T-cell (primary cell): ENCODE measurements at regions not wholly inside any gene's neighbourhood (a gene's known extent, or its start where the extent isn't known, plus 50 kb on each side); places are given as distances from the start of the nearest gene placed in this dataset.
A peak's percentile ranks its signal among the peaks of the same experiment; 100 is the strongest.

Experiments
- ATAC-seq, 4 experiments: fragments of 200-7000 bp in 3 of 4; fragments of 150-1000 bp in 1 of 4; cut with Tn5 transposase; replicated peaks in 1 of 4; 1 replicate in 3 of 4; 2 replicates in 1 of 4; pipeline ENCODE4 v1.10.0; 2021; ENCODE audit warnings: moderate library complexity in 3 of 4, mild to moderate bottlenecking in 2 of 4, moderate number of reproducible peaks in 1 of 4
- CTCF ChIA-PET, 2 donors: fragments of 300-600 bp; sonication (Branson Sonifier 250); formaldehyde crosslinking; loops; one replicate each; lab custom pipeline; 2022; ENCODE audit warnings: antibody characterized with exemption in 2 of 2; lab: Charles Lee
- POLR2A ChIA-PET, 2 donors: fragments of 300-600 bp; sonication (Branson Sonifier 250); formaldehyde crosslinking; loops; one replicate each; lab custom pipeline; 2022; ENCODE audit warnings: antibody characterized with exemption in 2 of 2; lab: Charles Lee
- DNase-seq, 35 experiments: peaks; one replicate each; pipeline versions ENCODE4 v3.0.0 to v3.0.0-alpha.2; 2013 to 2023
- H3K27ac ChIP-seq: one replicate; pipeline ENCODE4 v1.5.1; 2013; ENCODE audit warnings: low read length
- H3K27me3 ChIP-seq, 2 experiments: replicated peaks in 1 of 2; 1 replicate in 1 of 2; 2 replicates in 1 of 2; pipeline versions ENCODE4 v1.6.1 to v1.7.0; 2013; ENCODE audit warnings: low read length in 1 of 2, mixed read lengths in 1 of 2; ENCODE audit not compliant: control insufficient read depth in 2 of 2, insufficient read depth in 2 of 2; ENCODE audit errors: extremely low read depth in 1 of 2
- H3K36me3 ChIP-seq, 2 donors: 1 replicate in 1 of 2; 2 replicates in 1 of 2; pipeline versions ENCODE4 v1.6.1 to v1.7.0; 2013; ENCODE audit warnings: low read length in 1 of 2; ENCODE audit not compliant: control insufficient read depth in 2 of 2, insufficient read depth in 1 of 2; ENCODE audit errors: extremely low read depth in 1 of 2
- H3K4me1 ChIP-seq, 2 experiments: 1 replicate in 1 of 2; 2 replicates in 1 of 2; pipeline versions ENCODE4 v1.6.1 to v1.7.0; 2013; ENCODE audit warnings: low read length in 2 of 2, mixed read lengths in 1 of 2; ENCODE audit not compliant: insufficient read depth in 2 of 2, control insufficient read depth in 1 of 2; ENCODE audit errors: extremely low read depth in 1 of 2
- H3K4me3 ChIP-seq, 2 donors: 1 replicate in 1 of 2; 2 replicates in 1 of 2; pipeline versions ENCODE4 v1.5.1 to v1.7.0; 2013; ENCODE audit warnings: mild to moderate bottlenecking in 2 of 2, low read length in 1 of 2, moderate library complexity in 1 of 2; ENCODE audit not compliant: control insufficient read depth in 1 of 2; ENCODE audit errors: extremely low read depth in 1 of 2
- H3K9me3 ChIP-seq: 2 replicates; pipeline ENCODE4 v1.7.0; 2013
- H3K27ac Mint-ChIP-seq, 2 donors: one replicate each; pipeline ENCODE4 v1.8.0; 2020 to 2021; ENCODE audit warnings: mild to moderate bottlenecking in 2 of 2, mixed read lengths in 2 of 2
- H3K27me3 Mint-ChIP-seq, 2 donors: one replicate each; pipeline ENCODE4 v1.8.0; 2021 to 2022; ENCODE audit warnings: mixed read lengths in 2 of 2
- H3K36me3 Mint-ChIP-seq: one replicate; pipeline ENCODE4 v1.8.0; 2021; ENCODE audit warnings: mixed read lengths
- H3K4me1 Mint-ChIP-seq, 3 donors: one replicate each; pipeline ENCODE4 v1.8.0; 2020 to 2022; ENCODE audit warnings: mixed read lengths in 3 of 3, mild to moderate bottlenecking in 1 of 3
- H3K4me3 Mint-ChIP-seq, 3 donors: one replicate each; pipeline ENCODE4 v1.8.0; 2020 to 2022; ENCODE audit warnings: mild to moderate bottlenecking in 3 of 3, mixed read lengths in 3 of 3, moderate library complexity in 3 of 3
- H3K9me3 Mint-ChIP-seq, 3 donors: one replicate each; pipeline ENCODE4 v1.8.0; 2020 to 2022; ENCODE audit warnings: mixed read lengths in 3 of 3
- WGBS: methylation state at CpG from one replicate; pipeline ENCODE4 v1.1.5; 2013; ENCODE audit warnings: missing lambda C conversion rate; ENCODE audit not compliant: insufficient coverage; 5-methylcytosine and 5-hydroxymethylcytosine counted together

DNA sequence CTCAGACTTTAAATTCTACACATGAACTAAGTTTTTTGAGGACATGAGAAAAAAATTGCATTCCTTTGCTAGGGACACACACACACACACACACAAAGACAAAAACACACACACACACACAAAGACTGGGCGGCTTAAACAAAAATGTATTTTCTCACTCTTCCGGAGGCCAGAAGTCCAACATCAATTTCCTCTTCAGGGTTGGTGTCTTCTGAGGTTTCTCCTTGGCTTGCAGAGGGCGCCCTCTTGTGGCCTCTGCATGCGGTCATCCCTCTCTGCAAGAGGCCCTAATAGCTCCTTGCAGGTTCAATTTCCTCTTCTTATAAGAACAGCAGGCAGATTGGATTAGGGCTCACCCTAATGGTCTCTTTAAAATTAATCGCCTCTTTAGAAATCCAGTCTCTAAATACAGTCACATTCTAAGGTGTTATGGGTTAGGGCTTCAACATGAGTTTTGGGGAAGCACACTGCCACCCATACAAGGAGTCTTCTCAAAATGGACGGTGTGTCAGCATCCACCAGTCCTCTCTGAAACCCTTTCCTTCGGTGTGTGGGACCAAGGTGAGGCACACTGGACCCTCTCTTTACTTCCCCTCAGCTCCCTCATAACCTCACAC lies 61.4 kb downstream of the GPR6 start:
- Mint-ChIP-seq H3K27ac (peak overlapping the region; percentile 97 to 98), H3K4me3 (peak overlapping the region; percentile 77 to 90 (median 88)), H3K9me3 (no peaks in the 10 kb centered on the region), H3K27me3 (no peaks in the 10 kb centered on the region), H3K4me1 (peaks cover 10 to 16% (median 15%) of the 10 kb centered on the region in 3 donors), H3K36me3 (no peaks in the 10 kb centered on the region)
- H3K4me3 ChIP-seq: peak overlapping the region; percentile 48 to 68
- ChIA-PET POLR2A (interaction anchor here (0.6 to 1.0 kb wide), 3 partner anchors 143 to 510 kb away, joined by 3 to 12 read pairs (median 9); no protein-coding TSS in a partner anchor), CTCF (interaction anchor here (0.5 to 4.3 kb wide), 76 partner anchors 8 to 1739 kb away, joined by 3 to 60 read pairs (median 4); partner anchors contain the start of genes AK9 (in 1 of the 2), CD164 (in 1 of the 2), CDC40 (in 1 of the 2) and FIG4 (in 1 of the 2))
- DNase-seq: peak; percentile 56 to 89 (median 73)
- no peaks in the 10 kb centered on the region for H3K36me3 ChIP-seq
- WGBS: 6% methylated on average over 2 of the region's 7 CpGs
- ATAC-seq: peak; percentile 82 to 85 (median 83)
- H3K4me1 ChIP-seq: peaks cover 0 to 17% of the 10 kb centered on the region in 2 experiments
- H3K27ac ChIP-seq: peak overlapping the region; percentile 80
- H3K27me3 ChIP-seq: no peaks in the 10 kb centered on the region
- H3K9me3 ChIP-seq: no peaks in the 10 kb centered on the region

DNA sequence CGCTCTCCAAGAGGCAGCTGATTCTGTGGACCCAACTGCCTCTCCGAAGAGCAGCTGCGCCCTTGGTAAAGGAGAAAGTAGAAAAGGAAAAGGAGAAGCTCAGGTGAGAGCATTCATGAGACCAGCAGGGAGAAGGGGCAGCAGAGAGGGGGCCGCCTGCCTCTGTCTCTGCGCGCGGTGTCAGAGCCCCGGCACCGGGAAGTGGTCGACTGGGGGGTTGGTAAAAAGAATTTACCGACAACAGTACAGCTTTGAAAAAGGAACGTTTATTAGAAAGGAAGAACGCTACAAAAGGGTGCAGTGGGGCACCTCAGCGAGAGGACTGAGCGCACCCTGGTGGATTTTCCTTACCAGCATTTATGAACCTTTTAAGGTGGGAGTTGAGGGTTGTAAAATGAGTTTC lies 61.9 kb downstream of the GPR6 start:
- peak in 34 of 35 experiments; percentile 4 to 68 (median 34) for DNase-seq
- H3K36me3 Mint-ChIP-seq: no peaks in the 10 kb centered on the region
- H3K27me3 Mint-ChIP-seq: no peaks in the 10 kb centered on the region
- ChIA-PET POLR2A (interaction anchor here (0.6 kb wide), 2 partner anchors 8 to 351 kb away, joined by 3 to 12 read pairs; no protein-coding TSS in a partner anchor), CTCF (interaction anchor here (0.5 to 4.3 kb wide), 70 partner anchors 9 to 1739 kb away, joined by 3 to 60 read pairs (median 4); partner anchors contain the start of genes AK9 (in 1 of the 2), CD164 (in 1 of the 2), CDC40 (in 1 of the 2) and FIG4 (in 1 of the 2))
- H3K36me3 ChIP-seq: no peaks in the 10 kb centered on the region
- H3K27me3 ChIP-seq: no peaks in the 10 kb centered on the region
- H3K27ac ChIP-seq: peak overlapping the region; percentile 80
- peak overlapping the region; percentile 77 to 90 (median 88) for H3K4me3 Mint-ChIP-seq
- under 1% methylated on average over 14 of the region's 15 CpGs for WGBS
- peak; percentile 65 to 76 (median 72) for ATAC-seq
- peaks cover 0 to 17% of the 10 kb centered on the region in 2 experiments for H3K4me1 ChIP-seq
- H3K9me3 ChIP-seq: no peaks in the 10 kb centered on the region
- no peaks in the 10 kb centered on the region for H3K9me3 Mint-ChIP-seq
- H3K4me1 Mint-ChIP-seq: peaks cover 10 to 16% (median 15%) of the 10 kb centered on the region in 3 donors
- peak overlapping the region; percentile 48 to 68 for H3K4me3 ChIP-seq
- H3K27ac Mint-ChIP-seq: peak overlapping the region; percentile 97 to 98

DNA sequence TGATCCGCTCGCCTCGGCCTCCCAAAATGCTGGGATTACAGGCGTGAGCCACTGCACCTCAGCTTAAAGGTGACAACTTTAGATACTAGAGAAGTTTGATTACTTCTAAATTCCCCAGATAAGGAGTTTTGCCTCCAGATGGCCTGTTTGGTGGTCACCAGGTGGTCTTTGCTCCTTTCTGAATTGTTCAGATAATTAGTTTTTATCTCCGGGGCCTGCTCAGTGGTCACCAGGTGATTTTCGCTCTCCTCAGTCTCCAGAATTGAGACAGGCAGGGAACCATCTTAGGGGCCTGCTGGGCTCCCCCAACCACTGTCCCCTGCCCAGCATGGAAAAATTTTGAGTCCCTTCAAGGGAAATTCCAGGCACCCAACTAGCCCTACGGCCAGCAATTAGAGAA lies 62.6 kb downstream of the GPR6 start:
- H3K36me3 ChIP-seq: no peaks in the 10 kb centered on the region
- Mint-ChIP-seq H3K9me3 (no peaks in the 10 kb centered on the region), H3K27ac (peak overlapping the region in 1 of 2 donors; percentile 49), H3K27me3 (no peaks in the 10 kb centered on the region), H3K36me3 (no peaks in the 10 kb centered on the region), H3K4me3 (peak overlapping the region in 2 of 3 donors; percentile 21 to 61), H3K4me1 (peaks cover 10 to 16% (median 15%) of the 10 kb centered on the region in 3 donors)
- DNase-seq (no peak), ATAC-seq (no peak)
- H3K9me3 ChIP-seq: no peaks in the 10 kb centered on the region
- 98% methylated on average over 5 of the region's 7 CpGs for WGBS
- peaks cover 0 to 17% of the 10 kb centered on the region in 2 experiments for H3K4me1 ChIP-seq
- H3K27ac ChIP-seq: no peak overlapping the region
- no peak overlapping the region for H3K4me3 ChIP-seq
- CTCF ChIA-PET: interaction anchor here (1.2 to 4.3 kb wide), 21 partner anchors 8 to 858 kb away, joined by 3 to 60 read pairs (median 9); partner anchors contain the start of genes CD164 (in 1 of the 2), CDC40 (in 1 of the 2) and WASF1 (in 1 of the 2)
- POLR2A ChIA-PET: interaction anchor here in 1 of 2 donors (0.6 kb wide), 1 partner anchor 9 kb away, joined by 3 read pairs; no protein-coding TSS in a partner anchor
- H3K27me3 ChIP-seq: peaks cover 0 to 1% of the 10 kb centered on the region in 2 experiments

DNA sequence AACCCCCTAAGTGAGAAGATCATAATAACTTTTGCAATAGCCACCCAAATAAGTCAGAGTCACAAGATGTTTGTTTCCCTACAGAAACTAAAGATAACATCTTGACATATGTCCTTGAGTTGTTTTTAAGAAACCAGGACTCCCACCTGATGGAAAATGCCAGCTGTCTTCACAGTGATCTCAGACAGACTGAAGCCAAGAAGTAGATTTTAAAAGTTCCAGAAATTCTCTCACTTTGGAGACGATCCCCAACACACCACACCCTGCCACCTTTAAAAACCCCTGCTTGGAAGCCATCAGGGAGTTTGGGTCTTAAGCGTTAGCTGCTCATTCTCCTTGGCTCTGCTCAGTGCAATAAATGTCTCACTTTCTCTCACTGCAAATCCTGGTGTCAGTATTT lies 63.0 kb downstream of the GPR6 start:
- no peaks in the 10 kb centered on the region for H3K9me3 Mint-ChIP-seq
- no peak for ATAC-seq
- CTCF ChIA-PET: interaction anchor here (2.9 to 4.3 kb wide), 2 partner anchors 350 to 514 kb away, joined by 16 to 44 read pairs; no protein-coding TSS in a partner anchor

DNA sequence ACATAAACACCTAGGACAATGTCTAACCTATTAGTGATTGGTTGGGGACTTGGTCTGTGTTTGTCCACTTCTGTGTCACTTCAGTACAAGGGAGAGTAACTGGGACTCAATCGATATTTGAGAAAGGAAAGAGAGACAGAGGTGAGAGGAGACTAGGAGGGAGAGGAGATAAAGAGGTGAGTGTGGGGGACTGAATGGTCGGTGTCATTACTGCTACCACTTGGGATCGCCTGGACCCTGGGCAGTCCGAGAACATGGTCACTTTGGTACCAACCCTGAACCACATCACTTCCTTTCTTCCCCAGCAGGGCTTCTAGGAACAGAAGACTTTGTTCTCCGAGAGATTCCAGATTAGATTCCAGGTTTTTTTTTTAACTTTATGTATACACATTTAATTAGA lies 63.7 kb downstream of the GPR6 start:
- no peak overlapping the region for H3K27ac ChIP-seq
- Mint-ChIP-seq H3K9me3 (no peaks in the 10 kb centered on the region), H3K27ac (no peak overlapping the region), H3K4me1 (peaks cover 10 to 16% (median 15%) of the 10 kb centered on the region in 3 donors), H3K27me3 (no peaks in the 10 kb centered on the region), H3K4me3 (no peak overlapping the region), H3K36me3 (no peaks in the 10 kb centered on the region)
- no peaks in the 10 kb centered on the region for H3K9me3 ChIP-seq
- H3K27me3 ChIP-seq: peaks cover 0 to 3% of the 10 kb centered on the region in 2 experiments
- DNase-seq: no peak
- peaks cover 0 to 17% of the 10 kb centered on the region in 2 experiments for H3K4me1 ChIP-seq
- ChIA-PET POLR2A (no interaction called here), CTCF (interaction anchor here in 1 of 2 donors (4.3 kb wide), 1 partner anchor 349 kb away, joined by 44 read pairs; no protein-coding TSS in a partner anchor)
- H3K4me3 ChIP-seq: no peak overlapping the region
- WGBS: no CpG with 5 or more reads among the region's 5 CpGs
- no peak for ATAC-seq
- H3K36me3 ChIP-seq: no peaks in the 10 kb centered on the region

More for the DNA sequence above, 63.0 kb downstream of the GPR6 start:
- Mint-ChIP-seq H3K36me3 (no peaks in the 10 kb centered on the region), H3K27me3 (no peaks in the 10 kb centered on the region), H3K4me3 (peak overlapping the region in 2 of 3 donors; percentile 21 to 61), H3K4me1 (peaks cover 10 to 16% (median 15%) of the 10 kb centered on the region in 3 donors), H3K27ac (peak overlapping the region in 1 of 2 donors; percentile 49)
- Histone ChIP-seq H3K27ac (no peak overlapping the region), H3K27me3 (peaks cover 0 to 3% of the 10 kb centered on the region in 2 experiments), H3K4me1 (peaks cover 0 to 17% of the 10 kb centered on the region in 2 experiments), H3K9me3 (no peaks in the 10 kb centered on the region), H3K4me3 (no peak overlapping the region), H3K36me3 (no peaks in the 10 kb centered on the region)
- no CpG with 5 or more reads among the region's 2 CpGs for WGBS
- DNase-seq: no peak
- POLR2A ChIA-PET: no interaction called here

DNA sequence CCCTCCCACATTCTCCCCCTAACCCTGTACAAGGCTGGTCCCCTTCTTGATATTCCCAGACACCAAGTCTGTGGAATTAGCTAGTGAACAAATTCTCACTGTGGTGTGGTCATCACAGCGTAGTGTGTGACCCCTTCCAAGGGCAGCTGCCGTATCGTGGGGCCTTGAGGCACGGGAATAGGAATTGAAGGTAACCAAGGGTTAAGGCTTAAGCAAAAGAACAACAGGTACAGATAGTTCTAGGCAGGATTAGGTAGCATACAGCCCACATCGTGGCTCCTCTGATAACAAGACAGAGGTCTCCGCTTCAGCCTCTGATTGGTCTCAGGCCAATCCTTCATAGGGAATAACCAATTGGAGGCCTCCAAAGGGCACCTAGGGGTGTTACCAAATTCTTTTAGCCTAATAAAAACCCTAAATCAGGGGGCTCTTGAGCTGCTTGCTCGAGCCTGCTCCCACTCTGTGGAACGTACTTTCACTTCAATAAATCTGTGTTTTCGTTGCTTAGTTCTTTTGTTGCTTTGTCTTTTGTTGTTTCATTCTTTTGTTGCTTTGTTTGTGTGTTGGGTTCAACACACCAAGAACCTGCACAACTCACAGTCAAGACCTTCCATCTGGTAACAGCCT lies 64.7 kb downstream of the GPR6 start:
- Histone ChIP-seq H3K4me1 (peaks cover 0 to 17% of the 10 kb centered on the region in 2 experiments), H3K9me3 (no peaks in the 10 kb centered on the region), H3K27ac (no peak overlapping the region), H3K27me3 (peaks cover 0 to 3% of the 10 kb centered on the region in 2 experiments), H3K36me3 (no peaks in the 10 kb centered on the region), H3K4me3 (no peak overlapping the region)
- ATAC-seq: no peak
- Mint-ChIP-seq H3K27me3 (no peaks in the 10 kb centered on the region), H3K4me3 (no peak overlapping the region), H3K36me3 (no peaks in the 10 kb centered on the region), H3K27ac (no peak overlapping the region), H3K9me3 (no peaks in the 10 kb centered on the region), H3K4me1 (peaks cover 10 to 16% (median 15%) of the 10 kb centered on the region in 3 donors)
- no peak for DNase-seq
- WGBS: 87% methylated on average over 3 of the region's 9 CpGs
- ChIA-PET POLR2A (no interaction called here), CTCF (interaction anchor here in 1 of 2 donors (4.3 kb wide), 1 partner anchor 348 kb away, joined by 44 read pairs; no protein-coding TSS in a partner anchor)
